H1 (cell line): ENCODE measurements at regions not wholly inside any gene's neighbourhood (a gene's known extent, or its start where the extent isn't known, plus 50 kb on each side); places are given as distances from the start of the nearest gene placed in this dataset.
A peak's percentile ranks its signal among the peaks of the same experiment; 100 is the strongest.

Experiments used
- CTCF ChIA-PET: fragments of 300-600 bp; sonication (Branson Sonifier 250); formaldehyde crosslinking; loops from one replicate; lab custom pipeline; 2021; ENCODE audit not compliant: partially characterized antibody; lab: Charles Lee
- POLR2A ChIA-PET: fragments of 300-600 bp; sonication (Branson Sonifier 250); formaldehyde crosslinking; loops from one replicate; lab custom pipeline; 2021; ENCODE audit warnings: inconsistent platforms; ENCODE audit not compliant: partially characterized antibody; lab: Charles Lee
- DNase-seq, 2 experiments: peaks; one replicate each; pipeline versions ENCODE4 v3.0.0 to v3.0.0-alpha.2; 2010 to 2022; ENCODE audit warnings: low spot score in 2 of 2, low read depth in 1 of 2, mixed read lengths in 1 of 2
- FAIRE-seq: peaks from 2 replicates; lab custom pipeline; 2011; peaks lifted over from hg19 to GRCh38; lab: Jason Lieb, UNC
- H2AFZ ChIP-seq: 2 replicates; pipeline ENCODE4 v1.8.1; 2012; ENCODE audit warnings: low read length, inconsistent platforms
- H2AK5ac ChIP-seq: 2 replicates; pipeline ENCODE4 v1.6.1; 2013; ENCODE audit warnings: low read depth, low read length
- H2BK120ac ChIP-seq: replicated peaks from 2 replicates; pipeline ENCODE3; 2013; ENCODE audit warnings: low read depth, low read length, inconsistent platforms
- H2BK12ac ChIP-seq: 2 replicates; pipeline ENCODE4 v1.6.1; 2013; ENCODE audit warnings: low read depth, low read length
- H2BK15ac ChIP-seq: 2 replicates; pipeline ENCODE4 v1.6.1; 2013; ENCODE audit warnings: low read length
- H2BK20ac ChIP-seq: 2 replicates; pipeline ENCODE4 v1.6.1; 2013; ENCODE audit warnings: low read length
- H2BK5ac ChIP-seq: 2 replicates; pipeline ENCODE4 v1.6.1; 2013; ENCODE audit warnings: low read depth, low read length
- H3K14ac ChIP-seq: 2 replicates; pipeline ENCODE4 v1.6.1; 2013; ENCODE audit warnings: inconsistent platforms; ENCODE audit not compliant: insufficient read length
- H3K18ac ChIP-seq: 2 replicates; pipeline ENCODE4 v1.6.1; 2013; ENCODE audit warnings: low read length; ENCODE audit errors: extremely low read depth
- H3K23ac ChIP-seq: 2 replicates; pipeline ENCODE4 v1.6.1; 2013; ENCODE audit warnings: inconsistent platforms; ENCODE audit not compliant: insufficient read length
- H3K23me2 ChIP-seq: 2 replicates; pipeline ENCODE4 v1.6.1; 2013; ENCODE audit warnings: low read depth, low read length
- H3K27ac ChIP-seq: 2 replicates; pipeline ENCODE4 v1.6.1; 2011; ENCODE audit warnings: low read depth, low read length, inconsistent platforms
- H3K27me3 ChIP-seq, 4 experiments: replicated peaks in 1 of 4; 1 replicate in 1 of 4; 2 replicates in 3 of 4; pipeline versions ENCODE4 v1.6.1 to v1.8.1; 2011 to 2013; ENCODE audit warnings: low read length in 3 of 4, mild to moderate bottlenecking in 3 of 4, inconsistent platforms in 2 of 4, mixed read lengths in 2 of 4, moderate library complexity in 1 of 4; ENCODE audit not compliant: control insufficient read depth in 3 of 4, insufficient read depth in 3 of 4; ENCODE audit errors: extremely low read depth in 1 of 4
- H3K36me3 ChIP-seq, 4 experiments: 2 replicates each; pipeline versions ENCODE4 v1.6.1 to v1.8.1; 2011 to 2013; ENCODE audit warnings: mild to moderate bottlenecking in 4 of 4, low read length in 3 of 4, moderate library complexity in 2 of 4, control low read depth in 1 of 4, inconsistent platforms in 1 of 4; ENCODE audit not compliant: insufficient read depth in 4 of 4, control insufficient read depth in 2 of 4
- H3K4ac ChIP-seq: replicated peaks from 2 replicates; pipeline ENCODE3; 2013; ENCODE audit warnings: low read length, low read depth, mixed read lengths, inconsistent platforms; ENCODE audit not compliant: insufficient read length
- H3K4me1 ChIP-seq, 4 experiments: replicated peaks in 1 of 4; 1 replicate in 1 of 4; 2 replicates in 3 of 4; pipeline versions ENCODE4 v1.6.1 to v1.8.1; 2011 to 2013; ENCODE audit warnings: low read length in 3 of 4, inconsistent platforms in 2 of 4, mixed read lengths in 1 of 4; ENCODE audit not compliant: insufficient read depth in 4 of 4, control insufficient read depth in 3 of 4
- H3K4me2 ChIP-seq, 2 experiments: 2 replicates each; pipeline versions ENCODE4 v1.6.1 to v1.8.1; 2011 to 2013; ENCODE audit warnings: low read depth in 2 of 2, low read length in 2 of 2, control low read depth in 1 of 2, inconsistent platforms in 1 of 2, mild to moderate bottlenecking in 1 of 2; ENCODE audit not compliant: insufficient read depth in 1 of 2
- H3K4me3 ChIP-seq, 4 experiments: fragments of 200-600, 300-600 bp in 1 of 4; sonication (generic), shearing (Covaris generic), sonication (Bioruptor Twin) in 1 of 4; 2 replicates each; pipeline versions ENCODE4 v1.5.1 to v1.8.1; 2011 to 2016; ENCODE audit warnings: low read length in 4 of 4, low read depth in 3 of 4, control low read depth in 2 of 4, inconsistent platforms in 2 of 4, mild to moderate bottlenecking in 2 of 4, mixed read lengths in 1 of 4, moderate library complexity in 1 of 4; ENCODE audit not compliant: insufficient read depth in 2 of 4; ENCODE audit errors: extremely low read depth in 1 of 4
- H3K56ac ChIP-seq: replicated peaks from 2 replicates; pipeline ENCODE3; 2013; ENCODE audit warnings: low read depth, mild to moderate bottlenecking, mixed read lengths, low read length, inconsistent platforms; ENCODE audit not compliant: insufficient read length
- H3K79me1 ChIP-seq: 2 replicates; pipeline ENCODE4 v1.6.1; 2013; ENCODE audit warnings: low read depth, low read length, control low read depth
- H3K79me2 ChIP-seq, 2 experiments: 2 replicates each; pipeline versions ENCODE4 v1.6.1 to v1.8.1; 2012 to 2013; ENCODE audit warnings: low read length in 2 of 2, mild to moderate bottlenecking in 2 of 2, inconsistent platforms in 1 of 2; ENCODE audit not compliant: insufficient read depth in 2 of 2, control insufficient read depth in 1 of 2
- H3K9ac ChIP-seq, 4 experiments: replicated peaks in 1 of 4; 1 replicate in 1 of 4; 2 replicates in 3 of 4; pipeline versions ENCODE4 v1.6.1 to v1.8.1; 2011 to 2013; ENCODE audit warnings: low read depth in 3 of 4, low read length in 3 of 4, control low read depth in 2 of 4, mild to moderate bottlenecking in 2 of 4, moderate library complexity in 2 of 4, inconsistent platforms in 1 of 4; ENCODE audit errors: extremely low read depth in 1 of 4
- H3K9me3 ChIP-seq, 2 experiments: 2 replicates each; pipeline versions ENCODE4 v1.6.1 to v1.8.1; 2012 to 2013; ENCODE audit warnings: mild to moderate bottlenecking in 2 of 2, moderate library complexity in 2 of 2, control low read depth in 1 of 2, inconsistent platforms in 1 of 2, low read depth in 1 of 2, low read length in 1 of 2, mixed read lengths in 1 of 2; ENCODE audit not compliant: insufficient read depth in 2 of 2
- H4K20me1 ChIP-seq, 2 experiments: replicated peaks in 1 of 2; 2 replicates each; pipeline versions ENCODE3 to v1.8.1; 2011 to 2013; ENCODE audit warnings: inconsistent platforms in 2 of 2, low read length in 2 of 2, mild to moderate bottlenecking in 1 of 2; ENCODE audit not compliant: insufficient read depth in 2 of 2, control insufficient read depth in 1 of 2
- H4K5ac ChIP-seq: 2 replicates; pipeline ENCODE4 v1.6.1; 2013; ENCODE audit warnings: low read length, low read depth, mixed read lengths, inconsistent platforms; ENCODE audit not compliant: insufficient read length
- H4K8ac ChIP-seq: 2 replicates; pipeline ENCODE4 v1.8.0; 2013; ENCODE audit warnings: mild to moderate bottlenecking, moderate library complexity, low read length, inconsistent platforms; ENCODE audit not compliant: insufficient read depth; ENCODE audit errors: extremely low read depth
- H4K91ac ChIP-seq: replicated peaks from 2 replicates; pipeline ENCODE3; 2013; ENCODE audit warnings: low read length, mixed read lengths, inconsistent platforms; ENCODE audit not compliant: insufficient read length
- ASH2L ChIP-seq: fragments of 200-600, 300-600 bp; sonication (generic); IDR thresholded peaks from one replicate; pipeline ENCODE4 v1.7.1; 2017; ENCODE audit warnings: low read length
- WGBS, 2 experiments: shearing (Covaris generic) in 1 of 2; methylation state at CpG; one replicate each; pipeline versions ENCODE4 v1.1.6 to v1.1.7; 2013 to 2015; ENCODE audit warnings: low lambda C conversion rate in 2 of 2, mixed read lengths in 2 of 2, inconsistent platforms in 1 of 2, low coverage in 1 of 2, missing lambda C conversion rate in 1 of 2; ENCODE audit not compliant: insufficient replicate concordance in 2 of 2, insufficient coverage in 1 of 2, insufficient read length in 1 of 2; ENCODE audit errors: extremely low coverage in 1 of 2, missing lambda C conversion rate in 1 of 2; 5-methylcytosine and 5-hydroxymethylcytosine counted together

- Histone ChIP-seq H2BK12ac (no peak overlapping the region), H4K8ac (no peak overlapping the region), H3K9ac (no peak overlapping the region), H4K20me1 (no peaks in the 10 kb centered on the region), H3K27ac (no peak overlapping the region), H2BK15ac (no peak overlapping the region), H3K79me2 (no peaks in the 10 kb centered on the region), H3K23me2 (no peaks in the 10 kb centered on the region), H2AK5ac (no peak overlapping the region), H3K79me1 (no peaks in the 10 kb centered on the region), H3K36me3 (no peaks in the 10 kb centered on the region), H2BK20ac (no peak overlapping the region), H3K4ac (no peak overlapping the region), H2AFZ (no peak overlapping the region), H3K9me3 (no peaks in the 10 kb centered on the region), H3K4me1 (no peaks in the 10 kb centered on the region), H3K56ac (peak overlapping the region; percentile 56), H3K18ac (no peak overlapping the region), H4K91ac (no peak overlapping the region), H3K4me3 (no peak overlapping the region), H3K23ac (no peak overlapping the region), H3K14ac (no peak overlapping the region), H3K4me2 (no peak overlapping the region), H3K27me3 (no peaks in the 10 kb centered on the region), H4K5ac (no peak overlapping the region), H2BK5ac (no peak overlapping the region), H2BK120ac (no peak overlapping the region)
- TF ChIP-seq ASH2L, result no peak
- ChIA-PET POLR2A (no interaction called here), CTCF (interaction anchor here (0.7 to 1.4 kb wide), 5 partner anchors 17 to 812 kb away, joined by 3 to 5 read pairs (median 3); no protein-coding TSS in a partner anchor)
- DNase-seq, result no peak
- FAIRE-seq, result no peak
- WGBS, 2 experiments, result 81% methylated on average over 7 of the region's 7 CpGs; no CpG with 5 or more reads in 1 of the 2 experiments
Measured at GRCh38 chr10:28181478-28182096, 121.3 kb downstream of the MPP7 start.
